B cell (primary cell): ENCODE measurements at regions not wholly inside any gene's neighbourhood (a gene's known extent, or its start where the extent isn't known, plus 50 kb on each side); places are given as distances from the start of the nearest gene placed in this dataset.

Source experiments
- ATAC-seq: fragments of 200-7000 bp; cut with Tn5 transposase; one replicate; pipeline ENCODE4 v1.10.0; 2021; ENCODE audit warnings: low read depth, mild to moderate bottlenecking, moderate number of reproducible peaks, moderate library complexity
- CTCF ChIA-PET: fragments of 350-600 bp; sonication (Branson Sonifier 250); formaldehyde crosslinking; loops from one replicate; lab custom pipeline; 2021; ENCODE audit warnings: antibody characterized with exemption, inconsistent platforms; lab: Charles Lee
- POLR2A ChIA-PET: fragments of 350-600 bp; sonication (Branson Sonifier 250); formaldehyde crosslinking; loops from one replicate; lab custom pipeline; 2021; ENCODE audit warnings: antibody characterized with exemption; lab: Charles Lee
- DNase-seq: peaks from one replicate; pipeline ENCODE4 v3.0.0; 2013
- H2AFZ ChIP-seq: 2 replicates; pipeline ENCODE4 v1.6.1; 2012; ENCODE audit warnings: mild to moderate bottlenecking, low read depth, low read length; ENCODE audit not compliant: insufficient read depth, poor library complexity, severe bottlenecking
- H3K27ac ChIP-seq, 2 donors: 1 replicate in 1 of 2; 2 replicates in 1 of 2; pipeline ENCODE4 v1.5.1; 2012 to 2013; ENCODE audit warnings: low read length in 2 of 2, mild to moderate bottlenecking in 2 of 2, moderate library complexity in 1 of 2
- H3K27me3 ChIP-seq, 4 experiments: fragments of 200-600 bp in 1 of 4; sonication (generic) in 1 of 4; replicated peaks in 1 of 4; 1 replicate in 2 of 4; 2 replicates in 2 of 4; pipeline versions ENCODE4 v1.6.1 to v1.7.0; 2013 to 2016; ENCODE audit warnings: low read length in 3 of 4, mild to moderate bottlenecking in 2 of 4, mixed read lengths in 1 of 4, moderate library complexity in 1 of 4; ENCODE audit not compliant: insufficient read depth in 4 of 4, control insufficient read depth in 3 of 4; ENCODE audit errors: control extremely low read depth in 1 of 4
- H3K36me3 ChIP-seq, 2 experiments: replicated peaks in 1 of 2; 1 replicate in 1 of 2; 2 replicates in 1 of 2; pipeline versions ENCODE4 v1.6.1 to v1.7.1; 2013; ENCODE audit warnings: low read length in 1 of 2; ENCODE audit not compliant: insufficient read depth in 2 of 2, control insufficient read depth in 1 of 2; ENCODE audit errors: control extremely low read depth in 1 of 2, extremely low read depth in 1 of 2
- H3K4me1 ChIP-seq, 2 donors: fragments of 200-600 bp in 1 of 2; sonication (generic) in 1 of 2; 1 replicate in 1 of 2; 2 replicates in 1 of 2; pipeline versions ENCODE4 v1.5.1 to v1.6.1; 2013 to 2017; ENCODE audit warnings: low read length in 2 of 2; ENCODE audit not compliant: control insufficient read depth in 2 of 2, insufficient read depth in 2 of 2
- H3K4me2 ChIP-seq: replicated peaks from 2 replicates; pipeline ENCODE3; 2012; ENCODE audit warnings: mild to moderate bottlenecking, low read depth, low read length; ENCODE audit not compliant: poor library complexity, severe bottlenecking
- H3K4me3 ChIP-seq, 5 experiments: fragments of 200-600 bp in 1 of 5; sonication (generic) in 1 of 5; 1 replicate in 3 of 5; 2 replicates in 2 of 5; pipeline versions ENCODE4 v1.5.1 to v1.7.0; 2011 to 2016; ENCODE audit warnings: low read length in 4 of 5, mild to moderate bottlenecking in 4 of 5, low read depth in 2 of 5, control low read depth in 1 of 5, moderate library complexity in 1 of 5; ENCODE audit not compliant: insufficient read depth in 1 of 5; ENCODE audit errors: control extremely low read depth in 1 of 5, extremely low read depth in 1 of 5
- H3K79me2 ChIP-seq: fragments of 200-600 bp; sonication (generic); one replicate; pipeline ENCODE4 v1.6.0; 2016; ENCODE audit warnings: low read length; ENCODE audit not compliant: control insufficient read depth, insufficient read depth
- H3K9ac ChIP-seq: fragments of 200-600 bp; sonication (generic); 2 replicates; pipeline ENCODE4 v1.6.1; 2017; ENCODE audit warnings: mild to moderate bottlenecking, low read length, moderate library complexity
- H3K9me3 ChIP-seq, 3 donors: one replicate each; pipeline versions ENCODE4 v1.6.1 to v1.7.1; 2013; ENCODE audit warnings: low read length in 2 of 3; ENCODE audit not compliant: control insufficient read depth in 2 of 3, insufficient read depth in 1 of 3; ENCODE audit errors: control extremely low read depth in 1 of 3
- H4K20me1 ChIP-seq: 2 replicates; pipeline ENCODE4 v1.6.0; 2012; ENCODE audit warnings: mild to moderate bottlenecking, low read length; ENCODE audit not compliant: insufficient read depth, control insufficient read depth, poor library complexity, severe bottlenecking
- H3K27ac Mint-ChIP-seq: one replicate; pipeline ENCODE4 v1.8.0; 2021; ENCODE audit warnings: mixed read lengths
- H3K27me3 Mint-ChIP-seq: one replicate; pipeline ENCODE4 v1.8.0; 2021; ENCODE audit warnings: mixed read lengths
- H3K4me1 Mint-ChIP-seq: one replicate; pipeline ENCODE4 v1.8.0; 2021; ENCODE audit warnings: mixed read lengths
- H3K4me3 Mint-ChIP-seq: one replicate; pipeline ENCODE4 v1.8.0; 2021; ENCODE audit warnings: mixed read lengths
- H3K9me3 Mint-ChIP-seq: one replicate; pipeline ENCODE4 v1.8.0; 2022; ENCODE audit warnings: mixed read lengths; ENCODE audit not compliant: insufficient read depth
- CTCF ChIP-seq: fragments of 200-600 bp; IDR thresholded peaks from one replicate; pipeline ENCODE4 v1.8.0; 2022; ENCODE audit warnings: antibody characterized with exemption, mild to moderate bottlenecking
- EZH2 ChIP-seq: IDR thresholded peaks from 2 replicates; pipeline ENCODE4 v1.6.1; 2012; ENCODE audit warnings: borderline replicate concordance, low read depth, mild to moderate bottlenecking, moderate library complexity, low read length; ENCODE audit not compliant: insufficient read depth, poor library complexity, severe bottlenecking
- WGBS: methylation state at CpG from one replicate; pipeline ENCODE4 v1.1.5; 2013; ENCODE audit warnings: missing lambda C conversion rate; ENCODE audit not compliant: insufficient coverage; 5-methylcytosine and 5-hydroxymethylcytosine counted together
- intact Hi-C: fragments of 100-400 bp; cut with micrococcal nuclease; formaldehyde crosslinking; loops from one replicate; pipeline ENCODE4 v1.10.0; 2022

- no CpG with 5 or more reads among the region's 1 CpG for WGBS
- no peaks in the 10 kb centered on the region for H4K20me1 ChIP-seq
- ChIA-PET CTCF (no interaction called here), POLR2A (no interaction called here)
- no peaks in the 10 kb centered on the region for H3K9me3 ChIP-seq
- DNase-seq = no peak
- H3K27me3 Mint-ChIP-seq = no peaks in the 10 kb centered on the region
- no peak overlapping the region for H3K4me3 Mint-ChIP-seq
- H3K79me2 ChIP-seq = no peaks in the 10 kb centered on the region
- no peaks in the 10 kb centered on the region for H3K4me1 ChIP-seq
- no peaks in the 10 kb centered on the region for H3K9me3 Mint-ChIP-seq
- no peak overlapping the region for H3K4me2 ChIP-seq
- no peak overlapping the region for H3K27ac ChIP-seq
- H3K27me3 ChIP-seq = no peaks in the 10 kb centered on the region
- no peak overlapping the region for H3K9ac ChIP-seq
- H3K4me3 ChIP-seq = no peak overlapping the region
- intact Hi-C loops = no loop called here
- ATAC-seq = no peak
- H3K36me3 ChIP-seq = no peaks in the 10 kb centered on the region
- H3K27ac Mint-ChIP-seq = no peak overlapping the region
- no peaks in the 10 kb centered on the region for H3K4me1 Mint-ChIP-seq
- H2AFZ ChIP-seq = no peak overlapping the region
- TF ChIP-seq EZH2 (no peak), CTCF (no peak)
Observed at GRCh38 chr18:40984856-40985255, 970.2 kb upstream of the PIK3C3 start.

GRCh38 chr18:40983835-40984234, 971.2 kb upstream of the PIK3C3 start:
- Histone ChIP-seq H3K79me2 (no peaks in the 10 kb centered on the region), H3K9me3 (no peaks in the 10 kb centered on the region), H4K20me1 (no peaks in the 10 kb centered on the region), H2AFZ (no peak overlapping the region), H3K36me3 (no peaks in the 10 kb centered on the region), H3K4me1 (no peaks in the 10 kb centered on the region), H3K27me3 (no peaks in the 10 kb centered on the region), H3K4me3 (no peak overlapping the region), H3K4me2 (no peak overlapping the region), H3K27ac (no peak overlapping the region), H3K9ac (no peak overlapping the region)
- DNase-seq (no peak), ATAC-seq (no peak)
- ChIA-PET CTCF (interaction anchor here (0.7 kb wide), 1 partner anchor 60 kb away, joined by 4 read pairs; no protein-coding TSS in a partner anchor), POLR2A (no interaction called here)
- Mint-ChIP-seq H3K4me3 (no peak overlapping the region), H3K27me3 (no peaks in the 10 kb centered on the region), H3K27ac (no peak overlapping the region), H3K4me1 (no peaks in the 10 kb centered on the region), H3K9me3 (no peaks in the 10 kb centered on the region)
- intact Hi-C loops = no loop called here
- TF ChIP-seq EZH2 = no peak
- TF ChIP-seq CTCF = no peak
- 44% methylated on average over 1 of the region's 1 CpG for WGBS
